NCI-H187 treated with DMSO at 0.1 percent for 48 hours (cell line): ENCODE measurements at regions not wholly inside any gene's neighbourhood (a gene's known extent, or its start where the extent isn't known, plus 50 kb on each side); places are given as distances from the start of the nearest gene placed in this dataset.

Experiments
- DNase-seq: peaks from one replicate; lab custom pipeline; 2025; lab: John Stamatoyannopoulos, UW

DNA sequence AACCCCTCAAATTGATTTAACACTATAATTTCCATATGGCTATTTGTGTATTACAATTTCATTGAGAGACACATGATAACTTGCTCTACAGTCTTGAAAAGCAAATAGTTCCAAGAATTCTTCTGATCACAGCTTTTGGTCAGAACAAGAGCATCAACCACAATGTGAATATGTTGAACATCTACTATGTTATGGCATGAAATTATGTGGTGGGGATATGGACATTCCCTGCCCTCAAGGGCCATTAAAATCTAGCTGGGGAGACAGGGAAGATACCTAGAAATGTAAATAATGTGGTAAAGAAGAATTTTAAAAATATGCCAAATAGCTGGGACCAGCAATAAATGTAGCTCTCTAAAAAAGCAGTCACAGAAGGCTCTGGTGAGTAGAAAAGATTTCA is 262.2 kb downstream of the FZD1 start:
- DNase-seq = no peak

DNA sequence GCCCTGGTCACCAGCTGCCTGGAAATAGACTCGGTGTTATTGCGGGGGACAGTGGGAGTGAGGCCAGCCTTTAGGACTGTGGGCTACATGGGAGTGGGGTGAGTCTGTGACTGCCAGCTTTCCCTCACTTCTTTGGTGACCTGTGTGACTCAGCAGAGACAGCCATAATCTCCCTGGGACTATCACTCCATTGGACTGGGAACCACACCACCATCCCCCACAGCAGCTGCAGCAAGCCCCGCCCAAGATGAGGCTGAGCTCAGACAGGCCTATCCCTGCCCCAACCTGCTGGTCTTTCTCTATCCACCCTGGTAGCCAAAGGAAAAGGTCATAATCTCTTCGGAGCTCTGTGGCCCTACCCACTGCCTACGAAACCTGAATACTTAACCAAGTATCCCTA is 263.2 kb downstream of the FZD1 start:
- DNase-seq = no peak

DNA sequence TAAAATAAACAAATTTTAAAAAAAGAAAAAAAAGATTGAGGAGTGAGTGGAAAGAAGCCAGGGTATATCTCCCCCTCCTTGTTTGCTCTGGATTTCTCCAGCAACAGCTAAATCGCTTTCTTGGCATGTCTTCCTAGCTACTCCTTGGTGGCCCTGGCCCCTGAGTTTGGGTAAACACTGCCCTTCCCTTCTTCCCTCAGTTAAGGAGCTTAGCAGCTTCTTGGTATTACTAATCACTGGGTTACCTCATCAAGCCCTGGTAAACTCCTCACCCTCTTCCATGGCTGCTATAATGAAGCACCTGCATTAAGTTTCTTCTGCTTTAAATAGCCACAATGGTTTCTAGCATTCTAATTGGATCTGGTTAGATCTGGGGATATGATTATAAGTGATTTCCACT is 269.8 kb downstream of the FZD1 start:
- no peak for DNase-seq

DNA sequence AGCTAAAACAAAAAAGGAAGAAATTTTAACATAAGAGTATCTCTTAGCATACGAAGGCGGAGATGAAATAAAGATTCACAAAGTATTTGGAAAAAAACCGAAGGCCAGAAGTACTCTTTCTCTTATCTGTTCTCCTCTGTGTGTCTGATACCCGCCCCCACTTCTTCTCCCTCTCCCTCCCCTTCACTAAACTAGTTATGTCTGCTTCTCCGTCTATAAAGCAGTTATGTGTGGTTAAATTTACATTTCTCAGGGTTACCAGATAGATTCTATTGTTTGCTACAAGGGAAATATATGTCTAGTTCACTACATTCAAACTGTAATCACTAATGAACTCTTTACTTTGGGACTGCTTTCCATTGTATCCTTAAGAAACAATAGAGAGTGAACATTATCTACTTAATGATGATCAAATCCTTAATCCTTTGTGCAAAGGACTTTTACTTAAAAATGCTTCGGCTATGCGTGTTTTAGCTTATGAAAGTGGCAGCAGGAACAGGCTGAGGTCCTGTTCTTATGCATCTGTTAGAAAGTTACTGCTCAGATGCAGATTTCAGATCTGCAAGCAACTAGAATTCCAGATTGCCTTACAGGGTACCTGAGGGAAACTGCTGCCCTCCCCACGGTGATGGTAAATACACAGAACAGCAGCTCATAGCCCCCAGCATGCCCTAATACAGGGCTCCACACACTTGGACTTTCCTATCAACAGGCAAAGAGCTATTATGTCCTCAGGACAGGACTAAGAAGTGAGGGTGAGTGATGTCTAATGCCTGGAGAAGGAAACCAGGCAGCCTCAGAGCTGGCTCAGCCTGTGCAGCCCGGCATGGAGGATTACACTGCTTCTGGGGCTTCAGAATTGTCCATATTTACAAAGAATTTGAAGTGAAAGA is 273.3 kb downstream of the FZD1 start:
- no peak for DNase-seq

DNA sequence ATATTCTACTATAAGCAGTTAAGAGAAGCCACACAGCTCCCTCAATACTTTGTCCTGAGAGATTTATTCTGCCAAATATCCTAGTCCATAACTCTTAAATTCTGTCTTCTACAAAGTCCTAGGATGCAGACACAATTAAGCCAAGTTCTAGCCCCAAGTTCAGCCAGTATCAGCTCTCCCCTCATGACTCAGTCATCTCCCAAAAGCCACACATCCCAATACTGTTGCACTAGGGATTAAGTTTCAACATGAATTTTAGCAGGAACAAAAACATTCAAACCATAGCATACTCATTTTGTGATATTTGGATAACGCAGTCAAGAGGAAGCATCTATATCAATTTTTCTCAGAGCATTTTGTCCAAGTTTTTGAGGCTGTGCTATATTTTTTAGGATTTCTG is 277.4 kb downstream of the FZD1 start:
- no peak for DNase-seq

DNA sequence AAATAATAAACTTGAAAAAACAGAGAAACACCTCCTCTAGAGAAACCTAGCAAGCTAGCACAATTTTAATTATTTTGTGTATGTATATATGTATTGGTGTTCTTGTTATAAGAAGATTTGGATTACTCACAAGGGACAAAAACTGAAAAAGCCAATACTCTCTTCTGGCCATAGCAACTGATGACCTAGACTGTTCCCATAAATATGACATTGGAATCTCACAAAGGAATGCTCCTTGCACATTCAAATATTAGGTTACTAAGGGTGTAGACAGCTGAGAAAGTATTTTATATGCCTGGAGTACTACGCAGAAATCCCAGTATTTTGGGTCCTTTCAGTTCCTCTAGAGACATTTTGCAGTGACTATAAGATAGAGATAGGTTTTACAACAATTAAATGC is 279.4 kb downstream of the FZD1 start:
- no peak for DNase-seq

DNA sequence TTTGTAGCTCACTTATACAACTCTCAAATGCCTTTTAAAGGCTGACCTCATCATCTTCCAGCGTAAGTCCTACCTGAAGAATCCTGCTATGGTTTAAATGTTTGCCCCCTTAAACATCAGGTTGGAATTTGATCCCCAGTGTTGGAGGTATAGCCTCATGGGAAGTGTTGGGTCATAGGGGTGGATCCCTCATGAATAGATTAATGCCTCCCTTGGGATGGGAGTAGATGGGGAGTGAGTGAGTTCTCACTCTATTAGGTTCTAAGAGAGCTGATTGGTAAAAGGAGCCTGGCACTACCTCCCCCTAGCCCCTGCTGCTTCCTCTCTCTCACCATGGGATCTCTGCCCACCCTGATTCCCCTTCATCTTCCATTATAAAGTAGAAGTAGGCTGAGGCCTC is 285.6 kb downstream of the FZD1 start:
- no peak for DNase-seq

DNA sequence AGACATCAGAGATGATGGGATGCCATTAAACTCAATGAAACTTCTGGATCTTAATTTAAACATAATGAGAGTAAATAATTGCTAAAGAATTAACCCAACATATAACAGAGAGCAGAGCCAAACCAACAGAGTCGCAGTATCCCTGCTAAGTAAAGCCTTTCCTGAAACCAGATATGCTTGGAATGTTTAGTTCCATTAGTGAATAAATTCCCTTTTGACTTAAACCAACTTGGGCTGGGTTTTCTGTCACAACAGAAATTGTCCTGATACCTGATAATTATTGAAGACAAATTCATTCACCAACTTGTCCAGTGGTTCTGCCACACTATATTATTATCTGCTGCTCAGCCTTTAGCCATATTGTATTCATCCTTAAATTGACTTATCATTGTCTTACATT is 286.7 kb downstream of the FZD1 start:
- DNase-seq = no peak

DNA sequence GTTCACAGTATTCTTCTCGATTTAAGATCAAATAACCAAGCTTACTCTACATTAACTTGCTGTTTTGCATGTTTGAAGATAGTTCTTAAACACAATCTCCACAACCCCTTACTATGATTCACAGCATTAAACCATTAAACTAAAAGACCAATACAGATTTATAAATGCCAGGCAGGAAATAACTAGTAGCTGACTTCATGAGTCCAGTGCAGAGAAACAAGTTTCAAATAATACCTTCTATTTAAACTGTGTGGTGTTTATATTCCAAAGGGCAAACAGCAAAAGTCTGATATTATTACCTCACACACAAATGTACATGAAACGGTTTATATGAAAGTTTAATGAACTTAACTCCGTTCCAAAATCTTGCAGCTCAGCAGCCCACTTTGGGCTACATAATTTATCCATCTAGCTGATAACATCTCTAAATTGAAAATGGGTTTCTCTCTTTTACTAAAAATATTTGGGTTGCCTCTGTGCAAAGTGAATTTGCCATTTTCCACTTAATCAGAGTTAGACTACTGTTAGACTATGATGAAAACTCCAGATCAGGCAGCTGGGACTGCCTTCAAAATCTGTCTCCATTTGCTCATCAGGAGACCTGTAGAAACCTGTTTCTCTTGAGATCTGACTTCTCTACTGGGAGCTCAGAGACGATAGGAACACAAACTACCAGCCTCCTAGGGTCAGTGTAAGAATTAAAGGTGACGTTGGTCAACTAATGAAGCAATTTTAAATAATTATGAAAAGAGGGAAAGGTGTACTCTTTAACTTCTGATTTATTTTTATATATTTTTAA is 287.3 kb downstream of the FZD1 start:
- DNase-seq = no peak

DNA sequence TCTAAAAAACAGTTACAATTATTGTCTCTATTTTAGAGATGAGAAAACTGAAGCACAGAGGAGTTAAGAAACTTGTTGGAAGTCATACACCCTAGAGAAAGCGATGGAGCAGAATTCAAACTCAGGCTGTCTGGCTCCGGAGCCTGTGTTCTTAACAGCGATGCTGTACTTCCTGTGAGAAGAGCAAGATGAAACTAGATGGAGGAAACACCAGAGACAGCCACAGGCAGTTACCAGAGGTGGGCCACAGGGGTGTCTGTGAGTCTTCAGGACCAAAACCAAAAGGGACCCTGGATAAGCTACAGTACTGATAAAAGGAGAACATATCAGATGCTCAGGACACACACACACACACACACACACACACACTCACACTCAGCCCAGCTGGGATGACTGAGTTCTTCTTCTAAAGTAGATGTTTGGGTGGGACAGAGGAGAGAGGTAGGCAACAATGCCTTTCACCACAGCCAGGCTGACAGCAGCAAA is 289.2 kb downstream of the FZD1 start:
- no peak for DNase-seq

DNA sequence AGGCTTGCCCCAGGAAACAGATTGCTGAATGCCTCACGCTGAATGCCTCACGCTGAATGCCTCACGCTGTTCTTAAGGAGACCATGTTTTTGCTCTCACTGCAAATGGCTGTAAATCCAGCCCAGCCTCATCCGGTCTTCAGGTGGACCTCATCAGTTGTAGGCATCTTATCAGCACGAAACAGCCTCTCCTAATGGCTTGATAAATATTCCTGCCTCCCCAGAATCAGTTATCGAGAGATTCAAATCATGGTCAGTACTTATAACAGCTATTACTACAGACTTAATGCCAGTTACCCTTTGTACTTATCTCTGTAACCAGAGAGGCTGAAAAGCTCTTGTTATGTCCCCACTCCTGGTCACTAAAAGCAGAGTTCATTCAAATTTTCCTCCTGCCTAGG is 290.6 kb downstream of the FZD1 start:
- DNase-seq = no peak

DNA sequence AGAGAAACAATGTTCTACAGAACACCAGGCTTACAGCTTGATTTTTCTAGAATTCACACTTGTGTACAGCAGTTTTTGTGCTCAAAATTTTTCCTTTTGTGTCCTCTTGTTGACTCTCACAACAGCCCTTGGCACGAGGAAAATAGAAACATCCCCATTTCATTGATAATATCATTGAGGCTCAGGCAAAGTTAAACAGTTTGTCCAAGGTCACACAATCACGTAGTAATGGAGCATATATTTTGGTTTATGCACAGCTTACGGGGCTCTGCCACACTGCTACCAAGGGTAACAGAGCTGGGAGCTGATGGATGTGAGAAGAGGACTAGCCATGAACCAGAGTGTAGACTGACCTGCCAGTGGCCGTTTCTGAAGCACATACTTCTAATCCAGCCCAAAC is 292.0 kb downstream of the FZD1 start:
- no peak for DNase-seq

DNA sequence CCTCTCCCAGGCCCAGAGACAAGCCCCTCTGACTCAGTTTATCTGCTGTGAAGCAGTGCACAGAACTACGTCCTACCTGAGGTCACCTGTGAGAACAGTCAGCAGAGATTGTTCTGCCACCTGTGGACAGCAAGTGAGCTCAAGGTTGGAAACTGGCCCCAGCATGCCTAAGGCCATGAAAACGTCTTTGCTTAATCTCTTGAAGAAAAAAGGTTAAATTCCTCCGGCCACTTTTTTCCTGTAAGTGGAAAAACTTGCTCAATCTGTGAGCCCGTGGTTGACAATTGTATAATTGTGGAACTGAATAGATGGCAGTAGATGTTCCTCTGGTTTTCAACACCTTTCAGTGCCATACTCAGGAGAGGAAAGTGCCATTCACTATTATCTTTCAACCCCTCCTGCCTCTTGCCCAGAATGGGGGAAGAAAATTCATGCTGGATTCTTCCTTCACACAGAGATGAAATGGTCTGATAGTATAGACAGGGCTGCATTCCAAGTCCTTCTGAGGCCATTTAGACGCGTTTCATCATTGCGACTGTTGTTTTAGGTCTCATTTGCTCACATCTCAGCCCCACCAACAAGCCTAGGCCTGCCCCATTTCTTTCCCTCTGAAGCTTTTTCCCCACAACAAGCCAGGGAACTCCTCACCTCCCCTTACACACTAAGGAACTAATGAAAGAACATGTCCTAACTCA is 292.9 kb downstream of the FZD1 start:
- DNase-seq = no peak

DNA sequence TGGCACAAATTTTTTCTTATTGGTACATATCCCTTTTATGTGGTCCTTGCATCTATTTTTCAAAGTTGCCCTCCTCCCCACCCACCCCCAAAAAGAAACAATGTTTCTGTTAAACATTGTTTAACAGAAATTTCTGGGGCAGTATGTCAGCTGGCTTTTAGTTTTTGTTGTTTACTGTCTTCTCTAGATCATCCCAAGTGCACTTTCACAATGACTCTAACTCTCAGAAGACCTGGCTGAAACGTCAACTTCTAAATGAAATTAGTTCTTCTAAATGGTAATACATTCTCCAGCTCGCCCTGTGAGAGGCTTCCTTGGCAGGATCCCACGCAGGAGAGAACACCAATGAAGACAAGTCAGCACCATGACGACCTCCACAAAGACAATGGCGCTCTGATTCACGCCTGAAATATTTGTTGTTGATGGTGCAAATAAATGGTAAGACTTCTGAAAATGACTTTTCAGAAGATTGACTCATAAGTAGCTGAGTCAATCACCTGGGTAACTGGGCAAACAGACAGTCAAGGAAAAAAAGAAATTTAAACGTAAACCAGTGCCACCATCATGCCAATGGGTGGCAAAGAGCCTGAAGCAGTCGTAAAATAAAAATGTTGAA is 293.7 kb downstream of the FZD1 start:
- DNase-seq = no peak

DNA sequence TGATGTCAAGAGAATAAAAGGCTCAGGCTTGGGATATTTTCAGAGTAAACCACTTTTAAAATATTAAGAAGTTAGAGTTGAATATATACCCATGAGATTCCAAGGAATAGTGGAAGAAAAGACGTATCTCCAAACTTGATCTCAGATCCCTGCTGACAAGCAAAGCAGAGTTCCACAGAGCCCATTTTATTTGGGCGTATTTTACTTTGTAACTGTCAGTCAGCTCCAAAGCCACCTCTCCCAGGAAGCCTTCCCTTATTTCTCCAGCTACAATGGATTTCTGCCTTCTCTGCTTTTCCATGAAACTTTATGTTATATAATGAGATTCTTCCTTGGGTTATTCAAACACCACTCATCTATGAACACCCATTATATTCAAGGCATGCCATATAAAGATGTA is 295.7 kb downstream of the FZD1 start:
- no peak for DNase-seq

DNA sequence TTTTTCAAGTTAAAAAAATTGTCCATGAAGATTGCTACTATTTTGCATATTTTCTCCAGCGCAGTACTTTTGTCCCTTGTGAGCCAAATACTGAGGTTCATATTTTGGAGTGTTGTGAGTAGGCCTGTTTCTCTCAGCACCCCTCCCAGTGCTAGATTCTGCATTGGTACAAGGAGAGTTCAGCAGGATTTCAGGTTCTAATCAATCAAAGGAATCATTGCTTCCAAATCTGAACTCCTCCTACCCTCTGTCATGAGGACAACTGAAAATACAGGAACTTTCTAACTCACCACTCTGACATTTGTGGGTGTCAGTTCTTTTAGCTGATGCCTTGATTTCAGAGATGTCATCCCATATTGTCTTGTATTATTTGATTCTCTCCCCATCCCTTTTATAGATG is 299.9 kb downstream of the FZD1 start:
- DNase-seq = no peak

DNA sequence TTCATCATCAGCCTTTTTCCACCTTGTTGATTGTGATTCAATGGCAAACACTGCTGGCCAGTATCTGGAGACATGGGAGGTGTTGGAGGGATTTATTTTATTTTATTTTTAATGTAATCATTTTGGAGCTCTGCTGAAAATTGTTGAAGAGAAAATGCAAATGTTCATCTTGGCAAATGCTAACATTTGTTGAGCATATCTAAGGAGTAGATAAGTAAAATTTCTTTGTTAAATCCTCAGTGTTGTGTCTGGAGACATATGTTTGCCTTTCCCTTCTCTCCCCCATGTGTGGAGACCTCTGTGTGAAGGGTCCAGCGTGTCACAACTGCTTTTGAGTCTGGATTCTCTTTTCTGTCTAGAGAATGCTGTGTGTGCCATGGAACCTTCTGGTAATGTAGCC is 300.3 kb downstream of the FZD1 start:
- DNase-seq = no peak

DNA sequence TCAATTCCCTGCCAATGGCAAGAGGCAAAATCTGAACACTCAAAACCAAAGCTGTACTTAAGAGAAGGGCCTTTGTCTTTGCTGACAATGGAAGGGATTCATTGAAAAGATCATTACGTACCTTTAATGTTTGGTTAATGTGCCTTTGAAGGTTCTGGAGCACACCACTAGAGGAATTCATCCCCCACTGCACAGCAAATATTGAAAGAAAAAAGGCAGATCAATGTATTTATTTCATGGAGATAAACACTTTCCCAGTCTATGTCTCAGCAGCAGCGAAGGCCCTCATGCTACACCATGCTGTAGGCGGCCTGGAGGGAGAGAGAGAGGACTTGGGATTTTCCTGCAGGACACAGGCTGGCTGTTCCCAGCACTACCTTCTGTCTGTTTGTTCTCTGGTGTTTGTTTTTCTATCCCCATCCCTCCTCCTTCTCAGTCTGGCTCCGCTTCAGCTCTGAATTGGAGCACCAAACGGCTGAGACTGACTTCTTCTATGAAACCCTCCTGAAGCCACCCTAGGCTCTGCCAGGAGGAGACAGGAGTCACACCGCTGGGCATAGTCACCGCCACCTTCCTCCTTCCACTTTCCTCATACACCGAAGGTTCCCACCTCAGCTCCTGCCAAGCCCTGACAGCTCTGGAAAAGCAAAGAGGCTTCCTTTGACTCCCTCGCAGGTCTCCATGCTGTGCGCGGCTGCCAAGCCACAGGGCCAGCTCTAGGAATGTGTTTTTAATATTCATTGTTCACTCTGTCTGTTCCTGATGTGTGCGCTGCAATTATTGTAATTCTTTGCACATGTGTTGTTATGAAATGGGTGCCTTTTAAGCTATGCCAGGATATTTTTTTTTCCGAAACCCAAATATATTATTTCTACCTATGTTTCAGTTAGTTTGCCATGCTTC is 301.5 kb downstream of the FZD1 start:
- no peak for DNase-seq

DNA sequence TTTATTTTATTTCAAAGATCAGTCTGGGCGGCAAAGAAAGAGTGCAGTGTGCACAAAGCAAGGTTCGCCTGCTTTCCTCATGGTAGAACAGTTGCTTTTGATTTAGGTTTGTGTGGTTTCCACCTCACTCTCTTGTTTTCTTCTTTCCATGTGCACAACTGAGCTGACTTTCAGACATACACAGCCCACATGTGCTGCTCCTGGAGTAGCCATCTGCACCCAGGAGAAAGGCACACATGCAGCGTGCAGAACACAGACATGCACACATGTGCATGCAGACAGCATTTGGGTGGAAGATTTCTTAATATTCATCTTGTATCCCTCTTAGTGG is 302.1 kb downstream of the FZD1 start:
- DNase-seq = no peak

DNA sequence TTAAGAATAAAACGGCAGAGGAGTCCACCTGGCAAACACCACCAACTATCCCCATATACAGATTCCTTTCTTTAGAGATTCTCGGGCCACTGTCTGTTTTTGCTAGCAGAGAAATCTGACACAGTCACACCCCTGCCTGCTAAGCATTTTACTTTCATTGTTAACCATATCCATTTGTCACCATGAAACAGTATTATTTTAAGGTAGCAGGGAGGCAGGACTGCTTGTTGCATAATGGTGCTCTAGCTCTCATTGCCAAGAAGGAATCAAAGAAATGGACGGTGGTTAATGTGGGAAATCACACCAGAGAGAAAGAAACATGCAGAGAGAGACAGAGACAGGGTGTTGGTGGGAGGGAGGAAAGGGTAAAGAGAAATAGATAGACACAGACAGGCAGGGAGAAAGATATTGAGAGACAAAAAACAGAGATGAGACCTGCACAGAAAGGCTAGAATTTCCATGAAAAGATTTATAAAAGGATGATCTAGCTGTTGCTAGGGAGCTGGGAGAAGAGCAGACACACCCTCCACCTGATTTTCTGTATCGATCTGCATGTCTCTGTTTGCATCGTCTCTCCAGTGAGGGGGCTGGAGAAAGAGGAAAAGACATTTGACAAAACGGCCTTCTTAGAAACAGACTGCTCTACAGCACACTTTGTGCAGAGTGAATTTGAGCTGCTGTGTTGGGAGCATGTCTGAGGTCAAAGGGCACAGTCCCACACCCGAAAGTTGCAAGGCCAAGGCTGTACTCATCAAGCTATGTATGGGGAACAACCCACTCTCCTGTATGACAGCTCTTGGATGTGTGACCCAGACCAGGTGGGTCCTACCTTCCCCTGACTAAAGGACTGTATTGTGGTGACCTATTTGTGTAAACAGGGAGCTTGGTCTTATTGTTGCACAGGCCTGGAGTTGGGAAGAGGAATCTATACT is 303.1 kb downstream of the FZD1 start:
- no peak for DNase-seq
